ENCODE measurements at regions not wholly inside any gene's neighbourhood (a gene's known extent, or its start where the extent isn't known, plus 50 kb on each side); places are given as distances from the start of the nearest gene placed in this dataset.
"Not testable (repeated sequence)": the region's sequence is repeated elsewhere in the genome, so short reads cannot be mapped to it uniquely, and the experiment has no call there.

- no peak for TF ChIP-seq JUND (IDR thresholded peaks at IDR 0.05; ENCODE audit: low read depth)
- in situ Hi-C loops (cut with HindIII; ENCODE audit: low pct_unique_long_range_greater_than_20kb, low sequenced_read_pairs): no loop called here
- DNase-seq (ENCODE audit: low read depth in 1 of 2, low spot score in 1 of 2): no peak
Measured at GRCh38 chr11:69911310-69912160, 92.3 kb upstream of the FGF3 start.

GRCh38 chr11:69912161-69912910, 93.1 kb upstream of the FGF3 start:
- TF ChIP-seq JUND (IDR thresholded peaks at IDR 0.05; ENCODE audit: low read depth): no peak
- no peak for DNase-seq (ENCODE audit: low read depth in 1 of 2, low spot score in 1 of 2)
- in situ Hi-C loops (cut with HindIII; ENCODE audit: low pct_unique_long_range_greater_than_20kb, low sequenced_read_pairs): no loop called here

DNA sequence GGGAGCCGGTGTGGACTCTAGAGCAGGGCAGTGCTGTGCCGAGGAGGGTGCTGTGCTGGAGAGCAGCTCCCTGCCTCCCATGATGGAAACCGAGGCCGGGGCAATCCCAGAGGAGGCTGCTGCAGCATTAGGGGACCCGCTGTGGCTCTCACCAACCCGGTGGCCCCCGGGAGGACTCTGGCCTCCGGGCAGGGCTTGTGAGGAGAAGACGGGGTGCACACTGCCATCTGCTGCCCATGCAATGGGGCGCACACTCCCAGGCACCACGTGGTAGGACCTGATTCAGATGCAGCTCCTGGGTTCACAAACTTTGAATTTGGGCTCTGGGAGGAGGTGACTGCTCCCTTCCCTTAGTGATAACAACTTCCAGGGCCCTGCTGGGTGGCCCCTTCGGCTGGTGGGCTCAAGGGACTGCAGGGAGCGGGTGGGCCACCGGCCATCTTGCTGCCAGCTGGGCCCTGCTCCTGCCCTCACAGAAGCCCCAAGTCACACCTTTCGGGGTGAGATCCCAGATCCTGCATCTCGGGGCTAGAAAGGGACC, 93.8 kb upstream of the FGF3 start:
- in situ Hi-C loops (cut with HindIII; ENCODE audit: low pct_unique_long_range_greater_than_20kb, low sequenced_read_pairs): no loop called here
- peak; percentile 59 to 62 for DNase-seq (ENCODE audit: low read depth in 1 of 2, low spot score in 1 of 2)
- no peak for TF ChIP-seq JUND (IDR thresholded peaks at IDR 0.05; ENCODE audit: low read depth)

DNA sequence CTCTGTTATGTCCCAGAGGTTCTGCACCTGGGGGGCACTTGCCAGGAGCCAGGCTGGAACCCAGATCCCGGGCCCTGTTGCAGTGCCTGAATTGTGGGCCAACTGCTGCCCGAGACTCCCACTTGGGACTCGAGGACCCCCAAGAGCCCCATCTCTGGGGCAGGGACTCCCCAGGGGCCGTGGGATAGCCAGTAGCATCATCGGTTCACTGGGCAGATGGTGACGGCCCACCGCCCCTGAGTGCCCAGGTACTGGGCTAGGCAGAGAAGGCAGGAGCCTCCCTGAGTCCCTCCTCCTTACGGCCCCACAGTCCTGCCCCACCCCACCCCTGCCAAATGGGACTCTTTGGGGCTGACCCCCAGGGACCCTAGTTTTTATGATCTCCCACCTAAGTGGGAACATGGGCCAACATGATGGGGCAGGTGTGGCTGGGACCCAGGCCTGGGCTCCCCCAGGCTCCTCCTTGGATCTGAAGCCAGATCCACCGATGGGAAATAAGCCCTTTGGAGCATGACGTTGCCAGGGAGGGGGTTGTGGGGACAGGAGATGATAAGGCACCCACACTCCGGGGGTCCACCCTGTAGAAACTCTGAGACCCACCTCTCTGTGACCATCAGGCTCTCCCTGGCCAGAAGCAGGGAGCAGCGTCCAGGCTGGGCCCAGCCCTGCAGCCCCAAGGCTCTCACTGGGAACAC, 94.5 kb upstream of the FGF3 start:
- no peak for TF ChIP-seq JUND (IDR thresholded peaks at IDR 0.05; ENCODE audit: low read depth)
- in situ Hi-C loops (cut with HindIII; ENCODE audit: low pct_unique_long_range_greater_than_20kb, low sequenced_read_pairs): no loop called here
- DNase-seq (ENCODE audit: low read depth in 1 of 2, low spot score in 1 of 2): no peak

GRCh38 chr11:69914286-69915150, 95.3 kb upstream of the FGF3 start:
- TF ChIP-seq JUND (IDR thresholded peaks at IDR 0.05; ENCODE audit: low read depth): no peak
- peak in 1 of 2 experiments; percentile 80 for DNase-seq (ENCODE audit: low read depth in 1 of 2, low spot score in 1 of 2)
- in situ Hi-C loops (cut with HindIII; ENCODE audit: low pct_unique_long_range_greater_than_20kb, low sequenced_read_pairs): no loop called here

DNA sequence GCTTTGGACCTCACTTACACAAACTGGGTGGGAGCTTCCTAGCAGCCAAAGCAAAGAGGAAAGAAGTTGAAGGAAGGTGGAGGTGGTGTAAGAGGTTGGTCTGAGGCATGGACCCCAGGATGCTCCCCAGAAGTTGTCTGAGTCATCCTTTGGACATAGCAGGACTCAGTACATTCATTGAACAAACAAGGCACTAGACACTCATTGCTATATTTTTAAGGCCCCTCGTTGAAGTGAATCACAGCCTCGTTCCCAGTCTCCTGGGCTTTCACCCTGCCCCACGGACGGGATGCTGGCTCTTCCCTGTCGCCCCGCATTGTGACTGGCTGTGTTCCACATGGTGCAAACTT, 95.9 kb upstream of the FGF3 start:
- no peak for DNase-seq (ENCODE audit: low read depth in 1 of 2, low spot score in 1 of 2)
- TF ChIP-seq JUND (IDR thresholded peaks at IDR 0.05; ENCODE audit: low read depth): no peak
- in situ Hi-C loops (cut with HindIII; ENCODE audit: low pct_unique_long_range_greater_than_20kb, low sequenced_read_pairs): no loop called here

- in situ Hi-C loops (cut with HindIII; ENCODE audit: low pct_unique_long_range_greater_than_20kb, low sequenced_read_pairs): no loop called here
- DNase-seq (ENCODE audit: low read depth in 1 of 2, low spot score in 1 of 2): peak; percentile 69 to 83
- no peak for TF ChIP-seq JUND (IDR thresholded peaks at IDR 0.05; ENCODE audit: low read depth)
Measured at GRCh38 chr11:69915501-69916250, 96.5 kb upstream of the FGF3 start.

GRCh38 chr11:69916251-69916649, 97.0 kb upstream of the FGF3 start:
- DNase-seq (ENCODE audit: low read depth in 1 of 2, low spot score in 1 of 2); in situ Hi-C loops (cut with HindIII; ENCODE audit: low pct_unique_long_range_greater_than_20kb, low sequenced_read_pairs): not testable (repeated sequence)

DNA sequence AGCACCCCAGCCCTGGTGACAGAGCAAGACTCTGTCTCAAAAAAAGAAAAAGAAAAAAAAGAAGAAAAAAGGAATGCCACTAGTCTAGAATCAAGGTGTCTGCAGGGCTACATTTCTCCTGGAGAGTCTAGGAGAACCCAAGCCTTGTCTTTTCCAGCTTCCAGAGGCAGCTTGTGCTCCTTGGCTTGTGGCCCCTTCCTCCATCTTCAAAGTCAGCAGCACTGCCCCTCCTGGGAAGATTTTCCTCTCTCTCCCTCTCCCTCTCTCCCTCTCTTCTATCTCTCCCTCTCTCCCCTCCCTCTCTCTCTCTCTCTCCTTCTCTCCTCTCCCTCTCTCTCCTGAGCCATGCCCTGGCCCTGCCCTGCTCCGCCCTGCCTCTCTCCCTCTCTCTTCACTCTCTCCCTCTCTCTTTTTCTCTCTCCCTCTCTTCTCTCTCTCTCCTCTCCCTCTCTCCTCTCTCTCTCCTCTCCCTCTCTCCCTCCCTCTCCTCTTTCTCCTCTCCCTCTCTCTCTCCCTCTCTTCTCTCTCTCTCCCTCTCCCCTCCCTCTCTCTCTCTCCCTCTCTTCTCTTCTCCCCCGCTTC, 97.7 kb upstream of the FGF3 start:
- no peak for DNase-seq (ENCODE audit: low read depth in 1 of 2, low spot score in 1 of 2)
- TF ChIP-seq JUND (IDR thresholded peaks at IDR 0.05; ENCODE audit: low read depth): no peak
- in situ Hi-C loops (cut with HindIII; ENCODE audit: low pct_unique_long_range_greater_than_20kb, low sequenced_read_pairs): no loop called here

DNA sequence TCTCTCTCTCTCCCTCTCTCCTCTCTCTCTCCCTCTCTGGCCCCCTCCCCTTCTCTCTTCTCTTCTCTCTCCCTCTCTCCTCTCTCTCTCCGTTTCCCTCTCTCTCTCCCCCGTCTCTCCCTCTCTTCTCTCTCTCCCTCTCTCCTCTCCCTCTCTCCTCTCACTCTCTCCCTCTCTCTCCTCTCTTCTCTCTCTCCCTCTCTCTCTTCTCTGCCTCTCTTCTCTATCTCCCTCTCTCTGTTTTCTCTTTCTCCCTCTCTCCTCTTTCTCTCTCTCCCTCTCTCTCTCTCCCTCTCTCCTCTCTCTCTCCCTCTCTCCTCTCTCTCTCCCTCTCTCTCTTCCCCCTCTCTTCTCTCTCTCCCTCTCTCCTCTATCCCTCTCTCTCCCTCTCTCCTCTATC, 98.3 kb upstream of the FGF3 start:
- TF ChIP-seq JUND (IDR thresholded peaks at IDR 0.05; ENCODE audit: low read depth): no peak
- in situ Hi-C loops (cut with HindIII; ENCODE audit: low pct_unique_long_range_greater_than_20kb, low sequenced_read_pairs): no loop called here
- DNase-seq (ENCODE audit: low read depth in 1 of 2, low spot score in 1 of 2): no peak

All from T47D (cell line).